ENCODE measurements at regions not wholly inside any gene's neighbourhood (a gene's known extent, or its start where the extent isn't known, plus 50 kb on each side); places are given as distances from the start of the nearest gene placed in this dataset.

- no peak overlapping the region for H4K91ac ChIP-seq (replicated peaks; ENCODE audit: insufficient read length, low read length)
- H3K23ac ChIP-seq (ENCODE audit: insufficient read length) = no peak overlapping the region
- DNase-seq (ENCODE audit: low read depth in 1 of 2, low spot score in 2 of 2) (no peak), FAIRE-seq (no peak)
- no peak overlapping the region for H3K4ac ChIP-seq (replicated peaks; ENCODE audit: insufficient read length, low read depth, low read length)
- H3K79me1 ChIP-seq (ENCODE audit: low read depth, low read length) = no peaks in the 10 kb centered on the region
- H2BK5ac ChIP-seq (ENCODE audit: low read depth, low read length) = no peak overlapping the region
- no peak overlapping the region; a peak in 1 of 7 replicates for H3K9ac ChIP-seq (replicated peaks in 1 of 4; ENCODE audit: extremely low read depth in 1 of 4, low read depth in 3 of 4, low read length in 3 of 4)
- H3K4me2 ChIP-seq (ENCODE audit: insufficient read depth in 1 of 2, low read depth in 2 of 2, low read length in 2 of 2) = no peak overlapping the region
- no peaks in the 10 kb centered on the region for H3K36me3 ChIP-seq (ENCODE audit: control insufficient read depth in 2 of 4, insufficient read depth in 4 of 4, low read length in 3 of 4)
- TF ChIP-seq FOSL1 (IDR thresholded peaks at IDR 0.05; ENCODE audit: insufficient read depth, low read depth, low read length) (no peak), TCF12 (IDR thresholded peaks at IDR 0.05; ENCODE audit: low read depth, low read length) (no peak), BRCA1 (IDR thresholded peaks at IDR 0.05; ENCODE audit: low read depth, low read length) (no peak), SIN3A (conservative IDR thresholded peaks at IDR 0.05 in 1 of 2, IDR thresholded peaks at IDR 0.05 in 1 of 2; ENCODE audit: low read depth in 1 of 2, low read length in 2 of 2) (no peak), HDAC2 (IDR thresholded peaks at IDR 0.05; ENCODE audit: borderline replicate concordance in 1 of 2, low read depth in 2 of 2, low read length in 2 of 2) (no peak), NANOG (IDR thresholded peaks at IDR 0.05; ENCODE audit: insufficient read depth, low read depth, low read length, poor library complexity, severe bottlenecking) (no peak), E2F6 (IDR thresholded peaks at IDR 0.05) (no peak)
- H3K18ac ChIP-seq (ENCODE audit: extremely low read depth, low read length) = no peak overlapping the region
- H2BK20ac ChIP-seq (ENCODE audit: low read length) = no peak overlapping the region
- no peak overlapping the region for H2BK120ac ChIP-seq (replicated peaks; ENCODE audit: low read depth, low read length)
- no peak overlapping the region for H3K27ac ChIP-seq (ENCODE audit: low read depth, low read length)
- no peaks in the 10 kb centered on the region for H3K9me3 ChIP-seq (ENCODE audit: insufficient read depth in 2 of 2, low read depth in 1 of 2, low read length in 1 of 2)
- no peak overlapping the region for H3K4me3 ChIP-seq (ENCODE audit: extremely low read depth in 1 of 4, insufficient read depth in 2 of 4, low read depth in 3 of 4, low read length in 4 of 4)
- no peaks in the 10 kb centered on the region for H3K23me2 ChIP-seq (ENCODE audit: low read depth, low read length)
- no peak overlapping the region for H2BK12ac ChIP-seq (ENCODE audit: low read depth, low read length)
- H4K5ac ChIP-seq (ENCODE audit: insufficient read length, low read depth, low read length) = no peak overlapping the region
- H4K8ac ChIP-seq (ENCODE audit: extremely low read depth, insufficient read depth, low read length) = no peak overlapping the region
- H2AK5ac ChIP-seq (ENCODE audit: low read depth, low read length) = no peak overlapping the region
- ChIA-PET CTCF (ENCODE audit: partially characterized antibody) (no interaction called here), POLR2A (ENCODE audit: partially characterized antibody) (no interaction called here)
- H3K27me3 ChIP-seq (replicated peaks in 1 of 4; ENCODE audit: control insufficient read depth in 3 of 4, extremely low read depth in 1 of 4, insufficient read depth in 3 of 4, low read length in 3 of 4) = no peaks in the 10 kb centered on the region
- H2BK15ac ChIP-seq (ENCODE audit: low read length) = no peak overlapping the region
- H2AFZ ChIP-seq (ENCODE audit: low read length) = no peak overlapping the region
- no peaks in the 10 kb centered on the region for H3K79me2 ChIP-seq (ENCODE audit: control insufficient read depth in 1 of 2, insufficient read depth in 2 of 2, low read length in 2 of 2)
- 67% methylated on average over 3 of the region's 3 CpGs; no CpG with 5 or more reads in 1 of the 2 experiments for WGBS, 2 experiments (ENCODE audit: extremely low coverage in 1 of 2, insufficient coverage in 1 of 2, insufficient read length in 1 of 2, insufficient replicate concordance in 2 of 2, low coverage in 1 of 2, low lambda C conversion rate in 2 of 2, missing lambda C conversion rate in 1 of 2)
- H3K14ac ChIP-seq (ENCODE audit: insufficient read length) = no peak overlapping the region
- H3K56ac ChIP-seq (replicated peaks; ENCODE audit: insufficient read length, low read depth, low read length) = no peak overlapping the region
- H3K4me1 ChIP-seq (replicated peaks in 1 of 4; ENCODE audit: control insufficient read depth in 3 of 4, insufficient read depth in 4 of 4, low read length in 3 of 4) = no peaks in the 10 kb centered on the region
- H4K20me1 ChIP-seq (replicated peaks in 1 of 2; ENCODE audit: control insufficient read depth in 1 of 2, insufficient read depth in 2 of 2, low read length in 2 of 2) = no peaks in the 10 kb centered on the region
Measured at GRCh38 chr18:66011916-66012315, 261.1 kb downstream of the CDH7 start.
